ENCODE measurements at regions not wholly inside any gene's neighbourhood (a gene's known extent, or its start where the extent isn't known, plus 50 kb on each side); places are given as distances from the start of the nearest gene placed in this dataset.

DNA sequence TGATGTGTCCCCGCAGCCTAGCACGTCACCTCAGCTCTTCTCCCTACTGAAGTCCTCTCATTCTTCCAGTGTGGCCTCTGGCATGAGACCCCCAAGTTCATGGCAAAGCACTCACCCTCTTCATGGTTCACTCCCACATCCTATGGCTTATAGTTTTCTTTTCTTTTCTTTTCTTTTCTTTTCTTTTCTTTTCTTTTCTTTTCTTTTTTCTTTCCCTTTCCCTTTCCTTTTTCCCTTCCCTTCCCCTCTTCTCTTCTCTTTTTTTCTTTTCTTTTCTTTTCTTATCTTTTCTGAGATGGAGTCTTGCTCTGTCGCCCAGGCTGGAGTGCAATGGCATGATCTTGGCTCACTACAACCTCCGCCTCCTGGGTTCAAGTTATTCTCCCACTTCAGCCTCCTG is 58.4 kb upstream of the NLRP1 start:
- WGBS, 2 experiments (ENCODE audit: extremely low coverage in 2 of 2, insufficient read length in 1 of 2), result no CpG with 5 or more reads among the region's 4 CpGs
- ATAC-seq (ENCODE audit: low read depth) (no peak), DNase-seq (no peak)
- Histone ChIP-seq H3K4me3 (ENCODE audit: insufficient read depth, low read depth, low read length) (no peak overlapping the region), H2BK15ac (ENCODE audit: low read depth, low read length) (no peak overlapping the region), H3K9me3 (ENCODE audit: control insufficient read depth, insufficient read depth, low read length) (no peaks in the 10 kb centered on the region), H3K9ac (ENCODE audit: low read depth, low read length) (no peak overlapping the region), H4K91ac (ENCODE audit: insufficient read depth, low read depth, low read length) (no peak overlapping the region), H2BK20ac (ENCODE audit: low read depth, low read length) (no peak overlapping the region), H2BK120ac (ENCODE audit: low read depth, low read length) (no peak overlapping the region), H3K14ac (replicated peaks; ENCODE audit: low read depth, low read length) (no peak overlapping the region), H2AK5ac (ENCODE audit: low read depth, low read length) (no peak overlapping the region), H3K9me1 (ENCODE audit: insufficient read depth, low read length) (no peaks in the 10 kb centered on the region), H4K8ac (ENCODE audit: low read depth in 2 of 2, low read length in 2 of 2) (no peak overlapping the region), H3K4ac (ENCODE audit: low read depth, low read length) (no peak overlapping the region), H3K27me3 (ENCODE audit: control insufficient read depth, insufficient read depth, low read length) (no peaks in the 10 kb centered on the region; the same call in 1 of the 2 replicates), H3K18ac (ENCODE audit: low read depth, low read length) (no peak overlapping the region), H2AK9ac (replicated peaks; ENCODE audit: low read depth, low read length, poor library complexity) (no peak overlapping the region), H2BK5ac (ENCODE audit: low read depth, low read length, poor library complexity, severe bottlenecking) (no peak overlapping the region), H4K20me1 (ENCODE audit: insufficient read depth, low read length) (no peaks in the 10 kb centered on the region), H3K36me3 (ENCODE audit: control insufficient read depth, insufficient read depth, low read length) (no peaks in the 10 kb centered on the region), H2AFZ (replicated peaks; ENCODE audit: low read length, poor library complexity) (no peak overlapping the region), H3K79me1 (ENCODE audit: low read depth in 1 of 2, low read length in 2 of 2) (no peaks in the 10 kb centered on the region), H3K27ac (ENCODE audit: insufficient read depth, low read length) (no peak overlapping the region), H3K56ac (ENCODE audit: extremely low read depth, insufficient read depth, low read length) (no peak overlapping the region), H3K4me2 (ENCODE audit: low read depth, low read length) (no peak overlapping the region), H3K23ac (ENCODE audit: low read depth, low read length) (no peak overlapping the region), H3K4me1 (ENCODE audit: control insufficient read depth, insufficient read depth, low read length) (no peaks in the 10 kb centered on the region), H4K5ac (ENCODE audit: low read depth, low read length) (no peak overlapping the region)
- TF ChIP-seq RCOR1 (IDR thresholded peaks at IDR 0.05; ENCODE audit: insufficient replicate concordance, low read length) (no peak), SMC3 (IDR thresholded peaks at IDR 0.05; ENCODE audit: low read depth, low read length) (no peak), CHD1 (IDR thresholded peaks at IDR 0.05; ENCODE audit: low read depth, low read length) (no peak)
- TF ChIP-seq, protein P1, sequence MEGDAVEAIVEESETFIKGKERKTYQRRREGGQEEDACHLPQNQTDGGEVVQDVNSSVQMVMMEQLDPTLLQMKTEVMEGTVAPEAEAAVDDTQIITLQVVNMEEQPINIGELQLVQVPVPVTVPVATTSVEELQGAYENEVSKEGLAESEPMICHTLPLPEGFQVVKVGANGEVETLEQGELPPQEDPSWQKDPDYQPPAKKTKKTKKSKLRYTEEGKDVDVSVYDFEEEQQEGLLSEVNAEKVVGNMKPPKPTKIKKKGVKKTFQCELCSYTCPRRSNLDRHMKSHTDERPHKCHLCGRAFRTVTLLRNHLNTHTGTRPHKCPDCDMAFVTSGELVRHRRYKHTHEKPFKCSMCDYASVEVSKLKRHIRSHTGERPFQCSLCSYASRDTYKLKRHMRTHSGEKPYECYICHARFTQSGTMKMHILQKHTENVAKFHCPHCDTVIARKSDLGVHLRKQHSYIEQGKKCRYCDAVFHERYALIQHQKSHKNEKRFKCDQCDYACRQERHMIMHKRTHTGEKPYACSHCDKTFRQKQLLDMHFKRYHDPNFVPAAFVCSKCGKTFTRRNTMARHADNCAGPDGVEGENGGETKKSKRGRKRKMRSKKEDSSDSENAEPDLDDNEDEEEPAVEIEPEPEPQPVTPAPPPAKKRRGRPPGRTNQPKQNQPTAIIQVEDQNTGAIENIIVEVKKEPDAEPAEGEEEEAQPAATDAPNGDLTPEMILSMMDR (conservative IDR thresholded peaks at IDR 0.05; ENCODE audit: low read depth, low read length), result no peak
- TF ChIP-seq, protein P2, sequence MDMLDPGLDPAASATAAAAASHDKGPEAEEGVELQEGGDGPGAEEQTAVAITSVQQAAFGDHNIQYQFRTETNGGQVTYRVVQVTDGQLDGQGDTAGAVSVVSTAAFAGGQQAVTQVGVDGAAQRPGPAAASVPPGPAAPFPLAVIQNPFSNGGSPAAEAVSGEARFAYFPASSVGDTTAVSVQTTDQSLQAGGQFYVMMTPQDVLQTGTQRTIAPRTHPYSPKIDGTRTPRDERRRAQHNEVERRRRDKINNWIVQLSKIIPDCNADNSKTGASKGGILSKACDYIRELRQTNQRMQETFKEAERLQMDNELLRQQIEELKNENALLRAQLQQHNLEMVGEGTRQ (IDR thresholded peaks at IDR 0.05; ENCODE audit: low read depth, low read length), result no peak
- BruUV-seq (replicated peaks), result no TSS peak
- CTCF ChIA-PET, result interaction anchor here (0.6 kb wide), 1 partner anchor 137 kb away, joined by 3 read pairs; no protein-coding TSS in a partner anchor
- intact Hi-C loops (cut with micrococcal nuclease), result no loop called here
- POLR2A ChIA-PET (ENCODE audit: unreplicated experiment), result no interaction called here
- in situ Hi-C loops (cut with MboI; ENCODE audit: low sequenced_read_pairs), result no loop called here
- dilution Hi-C loops (cut with HindIII; ENCODE audit: low sequenced_read_pairs, unreplicated experiment), result no loop called here
